ENCODE measurements at regions not wholly inside any gene's neighbourhood (a gene's known extent, or its start where the extent isn't known, plus 50 kb on each side); places are given as distances from the start of the nearest gene placed in this dataset.
A peak's percentile ranks its signal among the peaks of the same experiment; 100 is the strongest.

- intact Hi-C loops (cut with micrococcal nuclease): no loop called here
- peak; percentile 19 for ATAC-seq
- DNase-seq: peak; percentile 40
Measured at GRCh38 chr9:134553061-134553891, 88.3 kb upstream of the COL5A1 start.

GRCh38 chr9:134553996-134554372, 87.6 kb upstream of the COL5A1 start:
- ATAC-seq: no peak
- intact Hi-C loops (cut with micrococcal nuclease): no loop called here
- DNase-seq: peak; percentile 16

GRCh38 chr9:134554373-134555093, 87.1 kb upstream of the COL5A1 start:
- intact Hi-C loops (cut with micrococcal nuclease): no loop called here
- DNase-seq (peak; percentile 64), ATAC-seq (peak; percentile 66)

- ATAC-seq: peak; percentile 49
- peak; percentile 25 for DNase-seq
- intact Hi-C loops (cut with micrococcal nuclease): no loop called here
Measured at GRCh38 chr9:134555094-134555650, 86.4 kb upstream of the COL5A1 start.

GRCh38 chr9:134556531-134557068, 85.0 kb upstream of the COL5A1 start:
- intact Hi-C loops (cut with micrococcal nuclease): no loop called here
- ATAC-seq (peak; percentile 37), DNase-seq (peak; percentile 43)

GRCh38 chr9:134557331-134557730, 84.3 kb upstream of the COL5A1 start:
- peak; percentile 7 for DNase-seq
- intact Hi-C loops (cut with micrococcal nuclease): no loop called here
- no peak for ATAC-seq

GRCh38 chr9:134558124-134558905, 83.3 kb upstream of the COL5A1 start:
- intact Hi-C loops (cut with micrococcal nuclease): no loop called here
- DNase-seq: no peak
- ATAC-seq: no peak

- intact Hi-C loops (cut with micrococcal nuclease): no loop called here
- DNase-seq: peak; percentile 6
Measured at GRCh38 chr9:134559013-134559412, 82.6 kb upstream of the COL5A1 start.

GRCh38 chr9:134560206-134560605, 81.4 kb upstream of the COL5A1 start:
- DNase-seq: no peak
- intact Hi-C loops (cut with micrococcal nuclease): no loop called here
- ATAC-seq: no peak

More at GRCh38 chr9:134559013-134559412, 82.6 kb upstream of the COL5A1 start:
- no peak for ATAC-seq

GRCh38 chr9:134560654-134561053, 80.9 kb upstream of the COL5A1 start:
- intact Hi-C loops (cut with micrococcal nuclease): no loop called here
- DNase-seq (no peak), ATAC-seq (no peak)

GRCh38 chr9:134561427-134562145, 80.0 kb upstream of the COL5A1 start:
- intact Hi-C loops (cut with micrococcal nuclease): no loop called here
- DNase-seq (peak; percentile 5), ATAC-seq (no peak)

GRCh38 chr9:134562146-134562849, 79.3 kb upstream of the COL5A1 start:
- intact Hi-C loops (cut with micrococcal nuclease): no loop called here
- no peak for DNase-seq
- ATAC-seq: no peak

- intact Hi-C loops (cut with micrococcal nuclease): no loop called here
- ATAC-seq (no peak), DNase-seq (no peak)
Measured at GRCh38 chr9:134563397-134563796, 78.2 kb upstream of the COL5A1 start.

GRCh38 chr9:134564431-134565170, 77.0 kb upstream of the COL5A1 start:
- ATAC-seq: no peak
- DNase-seq: peak; percentile 5
- intact Hi-C loops (cut with micrococcal nuclease): no loop called here

GRCh38 chr9:134565316-134565915, 76.2 kb upstream of the COL5A1 start:
- no peak for ATAC-seq
- DNase-seq: no peak
- intact Hi-C loops (cut with micrococcal nuclease): no loop called here

GRCh38 chr9:134566196-134566847, 75.3 kb upstream of the COL5A1 start:
- DNase-seq: no peak
- intact Hi-C loops (cut with micrococcal nuclease): no loop called here
- no peak for ATAC-seq

Data from left ventricle myocardium superior (tissue), 1 donor.